Lower lobe of right lung (tissue), 2 donors: ENCODE measurements at regions not wholly inside any gene's neighbourhood (a gene's known extent, or its start where the extent isn't known, plus 50 kb on each side); places are given as distances from the start of the nearest gene placed in this dataset.

Source experiments
- ATAC-seq, 2 donors: fragments of 200-7000 bp; cut with Tn5 transposase; one replicate each; pipeline ENCODE4 v1.9.1; 2020 to 2022; ENCODE audit warnings: mild to moderate bottlenecking in 2 of 2, moderate library complexity in 2 of 2
- DNase-seq: peaks from one replicate; pipeline ENCODE4 v3.0.0-alpha.2; 2020
- H3K27ac ChIP-seq: fragments of 200-600 bp; one replicate; pipeline ENCODE4 v1.8.0; 2022
- H3K27me3 ChIP-seq: fragments of 200-600 bp; one replicate; pipeline ENCODE4 v1.8.0; 2022; ENCODE audit warnings: low read depth
- H3K36me3 ChIP-seq: fragments of 200-600 bp; one replicate; pipeline ENCODE4 v1.8.0; 2022; ENCODE audit warnings: mild to moderate bottlenecking
- H3K4me1 ChIP-seq: fragments of 200-600 bp; one replicate; pipeline ENCODE4 v1.8.0; 2022
- H3K4me3 ChIP-seq: fragments of 200-600 bp; one replicate; pipeline ENCODE4 v1.8.0; 2022; ENCODE audit warnings: mild to moderate bottlenecking
- H3K9me3 ChIP-seq: fragments of 200-600 bp; one replicate; pipeline ENCODE4 v1.8.0; 2022
- intact Hi-C: fragments of 100-400 bp; cut with DNase I; formaldehyde crosslinking; loops from one replicate; pipeline ENCODE4 v1.11.0; 2022
- TF ChIP-seq, protein P1 (sequence below): fragments of 200-600 bp; IDR thresholded peaks from one replicate; pipeline ENCODE4 v1.8.0; 2022; ENCODE audit warnings: antibody characterized with exemption, mild to moderate bottlenecking
- donor health status: DM: no; HTN: yes; CAD: no; lungs with severe emphysema.

DNA sequence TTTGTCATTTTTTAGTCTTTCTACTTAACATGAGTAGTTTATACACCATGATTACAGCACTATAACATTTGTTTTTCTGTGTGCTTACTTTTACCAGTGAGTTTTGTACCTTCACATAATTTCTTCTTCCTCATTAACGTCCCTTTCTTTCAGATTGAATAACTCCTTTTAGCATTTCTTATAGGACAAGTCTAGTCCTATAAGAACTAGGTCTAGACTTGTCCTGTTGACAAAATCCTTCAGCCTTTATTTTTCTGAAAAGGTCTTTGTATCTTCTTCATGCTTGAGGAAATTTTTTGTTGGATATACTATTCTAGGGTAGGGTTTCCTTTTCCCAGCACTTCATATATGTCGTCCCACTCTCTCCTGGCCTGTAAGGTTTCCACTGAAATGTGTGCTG, 253.3 kb upstream of the ARHGAP24 start:
- peaks cover 27% of the 10 kb centered on the region for H3K9me3 ChIP-seq
- no peak overlapping the region for H3K4me3 ChIP-seq
- H3K27ac ChIP-seq, result no peak overlapping the region
- ATAC-seq, result no peak
- H3K4me1 ChIP-seq, result no peaks in the 10 kb centered on the region
- H3K36me3 ChIP-seq, result no peaks in the 10 kb centered on the region
- intact Hi-C loops, result no loop called here
- TF ChIP-seq, protein P1, sequence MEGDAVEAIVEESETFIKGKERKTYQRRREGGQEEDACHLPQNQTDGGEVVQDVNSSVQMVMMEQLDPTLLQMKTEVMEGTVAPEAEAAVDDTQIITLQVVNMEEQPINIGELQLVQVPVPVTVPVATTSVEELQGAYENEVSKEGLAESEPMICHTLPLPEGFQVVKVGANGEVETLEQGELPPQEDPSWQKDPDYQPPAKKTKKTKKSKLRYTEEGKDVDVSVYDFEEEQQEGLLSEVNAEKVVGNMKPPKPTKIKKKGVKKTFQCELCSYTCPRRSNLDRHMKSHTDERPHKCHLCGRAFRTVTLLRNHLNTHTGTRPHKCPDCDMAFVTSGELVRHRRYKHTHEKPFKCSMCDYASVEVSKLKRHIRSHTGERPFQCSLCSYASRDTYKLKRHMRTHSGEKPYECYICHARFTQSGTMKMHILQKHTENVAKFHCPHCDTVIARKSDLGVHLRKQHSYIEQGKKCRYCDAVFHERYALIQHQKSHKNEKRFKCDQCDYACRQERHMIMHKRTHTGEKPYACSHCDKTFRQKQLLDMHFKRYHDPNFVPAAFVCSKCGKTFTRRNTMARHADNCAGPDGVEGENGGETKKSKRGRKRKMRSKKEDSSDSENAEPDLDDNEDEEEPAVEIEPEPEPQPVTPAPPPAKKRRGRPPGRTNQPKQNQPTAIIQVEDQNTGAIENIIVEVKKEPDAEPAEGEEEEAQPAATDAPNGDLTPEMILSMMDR, result no peak
- H3K27me3 ChIP-seq, result no peaks in the 10 kb centered on the region
- no peak for DNase-seq

DNA sequence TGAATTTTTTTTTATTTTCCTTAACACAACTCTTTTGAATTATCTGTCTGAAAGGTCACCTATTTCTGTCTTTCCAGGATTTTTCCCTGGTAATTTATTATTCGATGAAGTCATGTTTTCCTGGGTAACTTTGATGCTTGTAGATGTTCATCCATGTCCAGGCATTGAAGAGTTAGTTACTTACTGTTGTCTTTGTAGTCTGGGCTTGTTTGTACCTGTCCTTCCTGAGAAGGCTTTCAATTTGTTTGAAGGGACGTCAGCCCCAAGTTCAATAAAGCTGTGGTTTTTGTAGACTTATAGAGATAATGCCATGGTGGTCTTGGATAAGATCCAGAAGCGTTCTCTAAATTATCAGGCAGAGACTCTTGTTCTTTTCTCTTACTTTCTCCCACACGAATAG, 252.4 kb upstream of the ARHGAP24 start:
- Histone ChIP-seq H3K9me3 (peaks cover 17% of the 10 kb centered on the region), H3K27ac (no peak overlapping the region), H3K36me3 (no peaks in the 10 kb centered on the region), H3K27me3 (no peaks in the 10 kb centered on the region), H3K4me1 (no peaks in the 10 kb centered on the region), H3K4me3 (no peak overlapping the region)
- no peak for ATAC-seq
- TF ChIP-seq, protein P1, result no peak
- DNase-seq, result no peak
- intact Hi-C loops, result no loop called here

DNA sequence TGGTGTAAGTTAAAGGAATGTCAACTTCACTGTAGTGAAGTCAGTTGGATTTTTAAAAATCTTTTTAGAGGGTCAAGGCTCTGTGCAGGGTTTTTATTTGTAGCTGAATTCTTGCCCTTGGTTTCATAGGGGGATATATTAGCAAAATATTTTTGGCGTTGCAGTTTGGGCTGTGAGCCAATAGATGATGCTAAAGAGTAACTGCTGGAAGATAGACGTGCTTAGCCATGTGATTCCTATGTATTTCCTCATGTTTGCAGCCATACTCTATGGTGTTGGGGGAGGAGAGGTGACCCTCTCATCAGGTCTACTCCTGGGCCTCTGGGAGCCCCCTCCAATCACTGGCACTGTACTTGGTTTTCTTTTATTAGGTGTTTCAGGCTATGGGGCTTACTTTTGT, 246.7 kb upstream of the ARHGAP24 start:
- intact Hi-C loops, result no loop called here
- TF ChIP-seq, protein P1, result no peak
- no peak for ATAC-seq

DNA sequence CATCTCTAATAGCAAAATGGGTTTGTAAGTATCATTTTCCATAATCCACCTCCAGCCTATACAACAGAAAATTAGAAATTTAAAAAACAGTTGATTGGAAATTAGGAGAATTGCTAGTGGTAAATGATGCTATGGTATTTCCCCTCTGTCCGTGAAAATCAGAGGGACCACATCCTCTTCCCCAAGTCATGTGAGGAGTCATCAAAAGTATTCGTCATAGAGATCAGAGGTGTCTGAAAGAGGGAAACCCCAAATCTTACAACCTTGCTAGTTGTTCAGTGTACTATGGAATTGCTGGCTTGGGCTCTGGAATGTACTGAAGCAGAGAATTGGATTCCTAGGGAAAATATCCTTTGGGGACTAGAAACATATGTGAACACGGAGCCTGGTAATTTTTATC, 241.4 kb upstream of the ARHGAP24 start:
- Histone ChIP-seq H3K27me3 (no peaks in the 10 kb centered on the region), H3K4me3 (no peak overlapping the region), H3K36me3 (no peaks in the 10 kb centered on the region), H3K27ac (no peak overlapping the region), H3K9me3 (no peaks in the 10 kb centered on the region), H3K4me1 (no peaks in the 10 kb centered on the region)
- intact Hi-C loops, result no loop called here
- DNase-seq (no peak), ATAC-seq (no peak)
- TF ChIP-seq, protein P1, result no peak

More for the DNA sequence above, 246.7 kb upstream of the ARHGAP24 start:
- H3K27me3 ChIP-seq, result no peaks in the 10 kb centered on the region
- H3K4me3 ChIP-seq, result no peak overlapping the region
- no peaks in the 10 kb centered on the region for H3K9me3 ChIP-seq
- no peak for DNase-seq
- H3K36me3 ChIP-seq, result no peaks in the 10 kb centered on the region
- no peaks in the 10 kb centered on the region for H3K4me1 ChIP-seq
- H3K27ac ChIP-seq, result no peak overlapping the region

DNA sequence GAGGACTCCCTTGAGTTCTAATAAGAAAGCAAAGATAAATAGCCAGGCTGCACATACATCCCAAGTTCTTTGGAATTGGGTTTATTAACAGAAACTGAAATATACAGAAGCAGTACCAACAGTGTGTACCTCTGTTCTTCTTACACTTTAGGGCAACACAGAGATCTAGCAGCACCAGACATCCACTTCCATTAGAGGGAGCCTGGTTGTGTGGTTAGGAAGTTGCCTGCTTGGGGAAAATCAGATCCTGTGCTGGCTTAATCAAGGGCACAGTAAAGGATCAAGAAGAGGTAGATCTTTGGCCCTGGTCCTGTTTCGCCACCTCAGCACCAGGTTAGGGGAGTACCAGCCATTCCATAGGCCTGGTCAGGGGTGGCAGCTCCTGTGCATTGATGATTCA, 231.1 kb upstream of the ARHGAP24 start:
- Histone ChIP-seq H3K27me3 (no peaks in the 10 kb centered on the region), H3K27ac (no peak overlapping the region), H3K4me3 (no peak overlapping the region), H3K9me3 (no peaks in the 10 kb centered on the region), H3K4me1 (no peaks in the 10 kb centered on the region), H3K36me3 (no peaks in the 10 kb centered on the region)
- no peak for ATAC-seq
- DNase-seq, result no peak
- intact Hi-C loops, result no loop called here
- TF ChIP-seq, protein P1, result no peak

DNA sequence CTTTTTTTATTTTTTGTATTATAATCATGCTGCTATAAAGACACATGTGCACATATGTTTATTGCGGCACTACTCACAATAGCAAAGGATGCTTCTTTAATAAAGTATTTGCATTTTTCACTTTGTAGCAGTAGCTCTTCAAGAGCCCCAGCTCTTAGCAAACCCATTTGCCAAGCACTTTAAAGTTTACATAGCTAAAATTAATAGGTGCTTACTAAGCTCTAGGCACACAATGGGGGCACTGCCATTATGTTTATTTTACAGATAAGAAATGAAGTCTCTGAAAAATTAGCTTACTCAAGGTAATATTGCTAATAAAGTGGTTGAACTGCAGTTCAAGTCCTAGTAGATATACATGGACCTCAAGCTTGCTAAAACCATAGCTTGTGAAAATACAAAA, 230.3 kb upstream of the ARHGAP24 start:
- intact Hi-C loops, result no loop called here
- TF ChIP-seq, protein P1, result no peak
- Histone ChIP-seq H3K36me3 (no peaks in the 10 kb centered on the region), H3K27me3 (no peaks in the 10 kb centered on the region), H3K4me1 (no peaks in the 10 kb centered on the region), H3K4me3 (no peak overlapping the region), H3K9me3 (no peaks in the 10 kb centered on the region), H3K27ac (no peak overlapping the region)
- ATAC-seq (no peak), DNase-seq (no peak)
